ENCODE measurements at regions not wholly inside any gene's neighbourhood (a gene's known extent, or its start where the extent isn't known, plus 50 kb on each side); places are given as distances from the start of the nearest gene placed in this dataset.

DNA sequence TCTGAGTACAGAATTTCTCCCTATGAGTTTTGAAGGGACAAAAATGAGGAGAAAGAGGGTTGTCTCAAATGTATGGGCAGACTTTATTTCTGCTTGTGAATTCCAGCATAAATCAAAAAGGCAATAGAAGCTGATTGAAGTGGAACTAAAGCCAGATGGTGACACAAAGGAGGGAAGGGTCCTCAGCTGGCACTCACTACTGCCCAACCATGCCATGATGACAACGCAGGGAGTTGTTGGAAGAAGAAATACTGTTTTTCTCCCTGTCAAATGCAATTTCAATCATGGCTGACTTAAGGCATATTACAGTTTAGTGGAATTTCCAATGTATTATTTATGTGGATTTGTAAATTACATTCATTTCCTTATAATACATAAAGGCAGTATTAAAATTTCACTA, 805.8 kb downstream of the ADGRL2 start:
- H3K4me3 ChIP-seq = no peak overlapping the region
- no peaks in the 10 kb centered on the region for H3K27me3 ChIP-seq (replicated peaks in 1 of 2; ENCODE audit: control insufficient read depth in 2 of 2, insufficient read depth in 2 of 2, low read length in 1 of 2)
- H4K20me1 ChIP-seq (ENCODE audit: control insufficient read depth, insufficient read depth) = no peaks in the 10 kb centered on the region
- no peak for DNase-seq (ENCODE audit: low read depth, low spot score)
- H3K9ac ChIP-seq (ENCODE audit: control insufficient read depth, insufficient read depth, low read length) = no peak overlapping the region
- intact Hi-C loops (cut with micrococcal nuclease; ENCODE audit: unreplicated experiment) (no loop called here), in situ Hi-C loops (cut with MboI) (no loop called here)
- ChIA-PET CTCF (interaction anchor here (0.6 kb wide), 1 partner anchor 256 kb away, joined by 3 read pairs; no protein-coding TSS in a partner anchor), RAD21 (ENCODE audit: unreplicated experiment) (no interaction called here), POLR2A (no interaction called here), SMC1A (ENCODE audit: uncharacterized antibody, unreplicated experiment) (no interaction called here)
- H3K27ac ChIP-seq (ENCODE audit: control insufficient read depth, insufficient read depth) = no peak overlapping the region
- no peaks in the 10 kb centered on the region for H3K4me1 ChIP-seq (ENCODE audit: control insufficient read depth, insufficient read depth, low read length)
- ATAC-seq = no peak
- no TSS peak for BruUV-seq (replicated peaks)
- no peaks in the 10 kb centered on the region for H3K9me3 ChIP-seq (replicated peaks; ENCODE audit: control insufficient read depth, insufficient read depth, low read length)
- 0% methylated on average over 1 of the region's 1 CpG for WGBS (ENCODE audit: insufficient coverage, insufficient replicate concordance, low lambda C conversion rate, missing lambda C conversion rate)
- H3K4me2 ChIP-seq (ENCODE audit: control insufficient read depth, insufficient read depth) = no peak overlapping the region
- FAIRE-seq = no peak
- no peaks in the 10 kb centered on the region for H3K36me3 ChIP-seq (ENCODE audit: control insufficient read depth in 2 of 2, insufficient read depth in 2 of 2, low read length in 1 of 2)
- no peak overlapping the region for H2AFZ ChIP-seq (ENCODE audit: control insufficient read depth, low read depth, low read length)
- no peaks in the 10 kb centered on the region for H3K79me2 ChIP-seq (ENCODE audit: control insufficient read depth, insufficient read depth, low read length)
- TF ChIP-seq, protein P1, sequence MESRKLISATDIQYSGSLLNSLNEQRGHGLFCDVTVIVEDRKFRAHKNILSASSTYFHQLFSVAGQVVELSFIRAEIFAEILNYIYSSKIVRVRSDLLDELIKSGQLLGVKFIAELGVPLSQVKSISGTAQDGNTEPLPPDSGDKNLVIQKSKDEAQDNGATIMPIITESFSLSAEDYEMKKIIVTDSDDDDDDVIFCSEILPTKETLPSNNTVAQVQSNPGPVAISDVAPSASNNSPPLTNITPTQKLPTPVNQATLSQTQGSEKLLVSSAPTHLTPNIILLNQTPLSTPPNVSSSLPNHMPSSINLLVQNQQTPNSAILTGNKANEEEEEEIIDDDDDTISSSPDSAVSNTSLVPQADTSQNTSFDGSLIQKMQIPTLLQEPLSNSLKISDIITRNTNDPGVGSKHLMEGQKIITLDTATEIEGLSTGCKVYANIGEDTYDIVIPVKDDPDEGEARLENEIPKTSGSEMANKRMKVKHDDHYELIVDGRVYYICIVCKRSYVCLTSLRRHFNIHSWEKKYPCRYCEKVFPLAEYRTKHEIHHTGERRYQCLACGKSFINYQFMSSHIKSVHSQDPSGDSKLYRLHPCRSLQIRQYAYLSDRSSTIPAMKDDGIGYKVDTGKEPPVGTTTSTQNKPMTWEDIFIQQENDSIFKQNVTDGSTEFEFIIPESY (IDR thresholded peaks at IDR 0.05) = no peak
- TF ChIP-seq, protein P2, sequence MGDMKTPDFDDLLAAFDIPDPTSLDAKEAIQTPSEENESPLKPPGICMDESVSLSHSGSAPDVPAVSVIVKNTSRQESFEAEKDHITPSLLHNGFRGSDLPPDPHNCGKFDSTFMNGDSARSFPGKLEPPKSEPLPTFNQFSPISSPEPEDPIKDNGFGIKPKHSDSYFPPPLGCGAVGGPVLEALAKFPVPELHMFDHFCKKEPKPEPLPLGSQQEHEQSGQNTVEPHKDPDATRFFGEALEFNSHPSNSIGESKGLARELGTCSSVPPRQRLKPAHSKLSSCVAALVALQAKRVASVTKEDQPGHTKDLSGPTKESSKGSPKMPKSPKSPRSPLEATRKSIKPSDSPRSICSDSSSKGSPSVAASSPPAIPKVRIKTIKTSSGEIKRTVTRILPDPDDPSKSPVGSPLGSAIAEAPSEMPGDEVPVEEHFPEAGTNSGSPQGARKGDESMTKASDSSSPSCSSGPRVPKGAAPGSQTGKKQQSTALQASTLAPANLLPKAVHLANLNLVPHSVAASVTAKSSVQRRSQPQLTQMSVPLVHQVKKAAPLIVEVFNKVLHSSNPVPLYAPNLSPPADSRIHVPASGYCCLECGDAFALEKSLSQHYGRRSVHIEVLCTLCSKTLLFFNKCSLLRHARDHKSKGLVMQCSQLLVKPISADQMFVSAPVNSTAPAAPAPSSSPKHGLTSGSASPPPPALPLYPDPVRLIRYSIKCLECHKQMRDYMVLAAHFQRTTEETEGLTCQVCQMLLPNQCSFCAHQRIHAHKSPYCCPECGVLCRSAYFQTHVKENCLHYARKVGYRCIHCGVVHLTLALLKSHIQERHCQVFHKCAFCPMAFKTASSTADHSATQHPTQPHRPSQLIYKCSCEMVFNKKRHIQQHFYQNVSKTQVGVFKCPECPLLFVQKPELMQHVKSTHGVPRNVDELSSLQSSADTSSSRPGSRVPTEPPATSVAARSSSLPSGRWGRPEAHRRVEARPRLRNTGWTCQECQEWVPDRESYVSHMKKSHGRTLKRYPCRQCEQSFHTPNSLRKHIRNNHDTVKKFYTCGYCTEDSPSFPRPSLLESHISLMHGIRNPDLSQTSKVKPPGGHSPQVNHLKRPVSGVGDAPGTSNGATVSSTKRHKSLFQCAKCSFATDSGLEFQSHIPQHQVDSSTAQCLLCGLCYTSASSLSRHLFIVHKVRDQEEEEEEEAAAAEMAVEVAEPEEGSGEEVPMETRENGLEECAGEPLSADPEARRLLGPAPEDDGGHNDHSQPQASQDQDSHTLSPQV (IDR thresholded peaks at IDR 0.05) = no peak
- TF ChIP-seq ZBED1 (IDR thresholded peaks at IDR 0.05; ENCODE audit: borderline replicate concordance) = no peak
- TF ChIP-seq, protein P3, sequence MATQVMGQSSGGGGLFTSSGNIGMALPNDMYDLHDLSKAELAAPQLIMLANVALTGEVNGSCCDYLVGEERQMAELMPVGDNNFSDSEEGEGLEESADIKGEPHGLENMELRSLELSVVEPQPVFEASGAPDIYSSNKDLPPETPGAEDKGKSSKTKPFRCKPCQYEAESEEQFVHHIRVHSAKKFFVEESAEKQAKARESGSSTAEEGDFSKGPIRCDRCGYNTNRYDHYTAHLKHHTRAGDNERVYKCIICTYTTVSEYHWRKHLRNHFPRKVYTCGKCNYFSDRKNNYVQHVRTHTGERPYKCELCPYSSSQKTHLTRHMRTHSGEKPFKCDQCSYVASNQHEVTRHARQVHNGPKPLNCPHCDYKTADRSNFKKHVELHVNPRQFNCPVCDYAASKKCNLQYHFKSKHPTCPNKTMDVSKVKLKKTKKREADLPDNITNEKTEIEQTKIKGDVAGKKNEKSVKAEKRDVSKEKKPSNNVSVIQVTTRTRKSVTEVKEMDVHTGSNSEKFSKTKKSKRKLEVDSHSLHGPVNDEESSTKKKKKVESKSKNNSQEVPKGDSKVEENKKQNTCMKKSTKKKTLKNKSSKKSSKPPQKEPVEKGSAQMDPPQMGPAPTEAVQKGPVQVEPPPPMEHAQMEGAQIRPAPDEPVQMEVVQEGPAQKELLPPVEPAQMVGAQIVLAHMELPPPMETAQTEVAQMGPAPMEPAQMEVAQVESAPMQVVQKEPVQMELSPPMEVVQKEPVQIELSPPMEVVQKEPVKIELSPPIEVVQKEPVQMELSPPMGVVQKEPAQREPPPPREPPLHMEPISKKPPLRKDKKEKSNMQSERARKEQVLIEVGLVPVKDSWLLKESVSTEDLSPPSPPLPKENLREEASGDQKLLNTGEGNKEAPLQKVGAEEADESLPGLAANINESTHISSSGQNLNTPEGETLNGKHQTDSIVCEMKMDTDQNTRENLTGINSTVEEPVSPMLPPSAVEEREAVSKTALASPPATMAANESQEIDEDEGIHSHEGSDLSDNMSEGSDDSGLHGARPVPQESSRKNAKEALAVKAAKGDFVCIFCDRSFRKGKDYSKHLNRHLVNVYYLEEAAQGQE (IDR thresholded peaks at IDR 0.05; ENCODE audit: low read depth, low read length) = no peak
- TF ChIP-seq MYC (IDR thresholded peaks at IDR 0.05; ENCODE audit: insufficient read depth, insufficient read length, insufficient replicate concordance, low read length, severe bottlenecking) = no peak
- no peak for TF ChIP-seq SIX5 (IDR thresholded peaks at IDR 0.05; ENCODE audit: low read depth, low read length, severe bottlenecking)
- TF ChIP-seq KLF5 (IDR thresholded peaks at IDR 0.05; ENCODE audit: partially characterized antibody) = no peak
- TF ChIP-seq CBFB (IDR thresholded peaks at IDR 0.05; ENCODE audit: low read depth) = no peak
- no peak for TF ChIP-seq JUNB (IDR thresholded peaks at IDR 0.05)
- TF ChIP-seq ZNF622 (IDR thresholded peaks at IDR 0.05) = no peak
- TF ChIP-seq WRNIP1 (IDR thresholded peaks at IDR 0.05; ENCODE audit: borderline replicate concordance, low read depth, low read length) = no peak
- no peak for TF ChIP-seq SRF (IDR thresholded peaks at IDR 0.05; ENCODE audit: low read depth in 2 of 2, low read length in 2 of 2)
- no peak for TF ChIP-seq GABPA (IDR thresholded peaks at IDR 0.05; ENCODE audit: low read depth)
- TF ChIP-seq SUPT20H (IDR thresholded peaks at IDR 0.05; ENCODE audit: borderline replicate concordance, control insufficient read depth, low read depth, low read length) = no peak
- TF ChIP-seq PAX8 (IDR thresholded peaks at IDR 0.05) = no peak
- TF ChIP-seq SP1 (IDR thresholded peaks at IDR 0.05; ENCODE audit: low read depth, low read length) = no peak
